Activated CD8-positive, alpha-beta memory T cell treated with anti-CD3 and anti-CD28 coated beads, Interleukin-2, amount 10 ng/mL, durations not matched to agents 7 days and 5 days (primary cell): ENCODE measurements at regions not wholly inside any gene's neighbourhood (a gene's known extent, or its start where the extent isn't known, plus 50 kb on each side); places are given as distances from the start of the nearest gene placed in this dataset.

Source experiments
- ATAC-seq: fragments of 150-1000 bp; cut with Tn5 transposase; one replicate; pipeline ENCODE4 v1.10.0; 2021; ENCODE audit warnings: moderate library complexity
- CTCF ChIA-PET: fragments of 350-600 bp; sonication (Branson Sonifier 250); formaldehyde crosslinking; loops from one replicate; lab custom pipeline; 2021; ENCODE audit warnings: antibody characterized with exemption; lab: Charles Lee
- DNase-seq: peaks from one replicate; pipeline ENCODE4 v3.0.0-alpha.2; 2020
- H3K27ac Mint-ChIP-seq: one replicate; pipeline ENCODE4 v1.8.0; 2021; ENCODE audit warnings: mild to moderate bottlenecking, mixed read lengths
- H3K27me3 Mint-ChIP-seq: one replicate; pipeline ENCODE4 v1.8.0; 2021; ENCODE audit warnings: mixed read lengths
- H3K36me3 Mint-ChIP-seq: one replicate; pipeline ENCODE4 v1.8.0; 2021; ENCODE audit warnings: mild to moderate bottlenecking, mixed read lengths
- H3K4me1 Mint-ChIP-seq: one replicate; pipeline ENCODE4 v1.8.0; 2021; ENCODE audit warnings: mixed read lengths
- H3K4me3 Mint-ChIP-seq: one replicate; pipeline ENCODE4 v1.8.0; 2021; ENCODE audit warnings: mild to moderate bottlenecking, moderate library complexity, mixed read lengths
- H3K9me3 Mint-ChIP-seq: one replicate; pipeline ENCODE4 v1.8.0; 2022; ENCODE audit warnings: low read depth, mixed read lengths

DNA sequence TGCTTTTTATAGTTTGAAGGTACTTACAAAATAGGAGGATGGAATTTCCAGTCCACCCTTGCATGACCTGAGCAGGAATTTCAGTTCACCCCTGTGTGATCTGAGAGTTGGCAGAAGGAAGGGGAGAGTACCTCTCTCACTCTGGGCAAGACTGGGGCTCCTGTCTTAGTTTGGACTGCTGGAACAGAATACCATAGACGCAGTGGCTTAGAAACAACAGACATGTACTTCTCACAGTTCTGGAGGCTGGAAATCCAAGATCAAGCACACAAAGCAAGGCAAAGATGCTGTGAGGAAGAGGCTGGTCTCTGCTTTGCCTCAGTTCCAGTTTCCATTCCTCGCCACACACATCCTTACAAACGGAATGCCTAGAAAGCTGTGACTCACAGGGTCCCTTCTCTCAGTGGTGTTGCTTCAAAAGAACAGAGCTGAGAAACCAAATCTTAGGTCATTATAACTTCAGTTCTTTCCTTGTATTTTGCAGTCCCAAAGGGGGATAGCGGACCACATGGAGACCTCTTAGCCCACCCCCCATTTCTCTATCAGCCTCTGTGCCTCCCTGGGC is 108.8 kb upstream of the HAAO start:
- Mint-ChIP-seq H3K9me3 (no peaks in the 10 kb centered on the region), H3K27me3 (peaks cover 16% of the 10 kb centered on the region), H3K36me3 (no peaks in the 10 kb centered on the region), H3K4me3 (no peak overlapping the region), H3K4me1 (peaks cover 1% of the 10 kb centered on the region), H3K27ac (no peak overlapping the region)
- no peak for DNase-seq
- CTCF ChIA-PET, result no interaction called here
- ATAC-seq, result no peak

DNA sequence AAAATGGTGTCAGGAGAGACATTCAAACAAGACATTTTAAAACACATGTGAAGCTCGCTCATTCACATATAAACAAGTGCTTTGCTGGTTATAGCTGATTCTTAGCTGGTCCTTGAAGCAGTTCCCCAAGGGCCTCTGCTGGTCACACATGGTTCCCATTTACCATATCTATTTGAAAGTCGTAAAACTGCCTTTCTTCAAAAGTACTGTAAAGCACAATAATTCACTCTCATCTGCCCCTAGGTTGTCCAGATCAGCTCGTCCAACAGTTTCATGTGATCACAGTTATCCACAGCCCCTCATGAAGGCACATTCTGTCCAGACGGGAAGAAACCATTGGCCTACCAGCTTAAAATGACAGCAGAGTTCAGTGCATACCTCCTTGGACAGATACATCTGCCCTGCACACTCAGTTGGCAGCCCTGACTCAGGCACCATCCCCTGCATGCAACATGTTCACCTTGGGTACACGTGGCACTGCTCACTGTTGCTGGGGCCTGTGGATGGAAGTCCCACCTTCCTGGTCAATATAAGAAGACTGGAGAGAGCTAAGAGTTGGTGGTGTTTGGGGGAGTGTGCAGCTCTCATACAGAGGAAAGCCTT is 108.0 kb upstream of the HAAO start:
- DNase-seq (no peak), ATAC-seq (no peak)
- Mint-ChIP-seq H3K27ac (no peak overlapping the region), H3K27me3 (peaks cover 11% of the 10 kb centered on the region), H3K9me3 (no peaks in the 10 kb centered on the region), H3K36me3 (no peaks in the 10 kb centered on the region), H3K4me1 (peaks cover 1% of the 10 kb centered on the region), H3K4me3 (no peak overlapping the region)
- CTCF ChIA-PET, result no interaction called here

DNA sequence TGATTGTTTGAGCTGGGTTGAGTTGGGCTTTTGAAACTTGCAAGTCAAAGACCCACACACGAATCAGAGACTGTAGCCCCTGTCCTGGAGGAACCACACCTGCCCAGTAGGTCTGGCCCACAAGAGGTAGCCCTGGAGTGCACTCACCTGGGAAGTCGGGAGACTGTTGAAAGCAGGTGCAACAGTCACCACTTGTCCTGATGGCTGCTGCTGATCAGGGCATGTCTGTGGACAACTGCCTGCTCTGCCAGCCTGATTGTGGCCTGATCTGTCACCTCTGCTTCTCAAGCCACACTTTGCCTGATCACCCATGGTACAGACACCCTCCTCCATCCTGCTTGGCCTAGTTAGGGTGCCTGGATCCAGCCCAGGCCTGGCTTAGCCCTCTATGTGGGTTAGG is 105.0 kb upstream of the HAAO start:
- Mint-ChIP-seq H3K9me3 (no peaks in the 10 kb centered on the region), H3K27ac (no peak overlapping the region), H3K36me3 (no peaks in the 10 kb centered on the region), H3K27me3 (peaks cover 10% of the 10 kb centered on the region), H3K4me1 (peaks cover 1% of the 10 kb centered on the region), H3K4me3 (no peak overlapping the region)
- DNase-seq (no peak), ATAC-seq (no peak)
- CTCF ChIA-PET, result no interaction called here

DNA sequence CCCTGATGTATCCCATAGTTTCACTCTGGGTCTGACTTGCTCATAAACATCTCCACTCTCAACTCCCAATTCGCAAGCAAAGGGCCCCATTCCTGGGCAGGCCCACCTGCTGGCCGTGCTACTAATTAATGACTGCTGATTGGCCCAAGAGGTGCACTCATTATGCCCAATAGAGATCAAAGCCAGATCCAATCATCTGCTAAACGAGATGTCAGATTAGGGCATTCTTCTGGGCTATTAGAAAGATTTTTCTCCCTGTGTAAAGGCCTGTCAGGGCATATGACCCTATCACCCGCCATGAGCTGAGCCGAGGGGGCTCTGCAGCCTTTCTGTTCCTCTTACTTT is 103.4 kb upstream of the HAAO start:
- DNase-seq, result no peak
- CTCF ChIA-PET, result no interaction called here
- no peak overlapping the region for H3K4me3 Mint-ChIP-seq

DNA sequence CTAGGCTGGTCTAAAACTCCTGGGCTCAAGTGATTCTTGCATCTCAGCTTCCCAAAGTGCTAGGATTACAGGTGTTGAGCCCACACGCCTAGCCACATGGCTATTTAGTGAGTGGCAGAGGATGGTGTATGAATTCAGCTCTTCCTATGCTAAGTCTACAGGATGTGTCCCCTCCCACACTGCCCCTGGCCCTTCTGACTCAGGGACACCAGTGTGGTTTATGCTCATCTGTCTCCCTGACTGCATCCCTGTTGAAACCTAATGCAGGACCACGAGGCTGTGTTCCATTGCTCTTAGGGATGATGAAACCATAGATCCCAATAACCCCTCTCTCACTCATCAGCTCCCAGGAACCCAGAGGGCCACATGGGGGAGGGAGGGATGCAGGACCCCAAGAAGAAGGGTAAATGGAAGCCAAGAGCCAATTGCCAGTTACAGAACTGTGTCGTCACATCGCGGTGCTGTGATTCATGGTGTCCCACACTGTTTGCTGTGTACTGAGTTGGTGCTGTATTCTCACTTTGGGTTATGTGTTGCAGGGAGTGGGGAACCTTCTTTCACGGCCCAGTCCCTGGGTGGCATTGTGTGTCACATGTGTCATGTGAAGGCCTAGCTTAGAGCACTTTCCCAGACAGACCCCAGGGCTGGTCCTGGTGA is 102.9 kb upstream of the HAAO start:
- DNase-seq, result peak; percentile 38
- no peak overlapping the region for H3K27ac Mint-ChIP-seq
- no peak for ATAC-seq

More for the DNA sequence above, 103.4 kb upstream of the HAAO start:
- H3K9me3 Mint-ChIP-seq, result no peaks in the 10 kb centered on the region
- peaks cover 7% of the 10 kb centered on the region for H3K27me3 Mint-ChIP-seq
- H3K4me1 Mint-ChIP-seq, result no peaks in the 10 kb centered on the region
- ATAC-seq, result no peak
- no peaks in the 10 kb centered on the region for H3K36me3 Mint-ChIP-seq
- H3K27ac Mint-ChIP-seq, result no peak overlapping the region

DNA sequence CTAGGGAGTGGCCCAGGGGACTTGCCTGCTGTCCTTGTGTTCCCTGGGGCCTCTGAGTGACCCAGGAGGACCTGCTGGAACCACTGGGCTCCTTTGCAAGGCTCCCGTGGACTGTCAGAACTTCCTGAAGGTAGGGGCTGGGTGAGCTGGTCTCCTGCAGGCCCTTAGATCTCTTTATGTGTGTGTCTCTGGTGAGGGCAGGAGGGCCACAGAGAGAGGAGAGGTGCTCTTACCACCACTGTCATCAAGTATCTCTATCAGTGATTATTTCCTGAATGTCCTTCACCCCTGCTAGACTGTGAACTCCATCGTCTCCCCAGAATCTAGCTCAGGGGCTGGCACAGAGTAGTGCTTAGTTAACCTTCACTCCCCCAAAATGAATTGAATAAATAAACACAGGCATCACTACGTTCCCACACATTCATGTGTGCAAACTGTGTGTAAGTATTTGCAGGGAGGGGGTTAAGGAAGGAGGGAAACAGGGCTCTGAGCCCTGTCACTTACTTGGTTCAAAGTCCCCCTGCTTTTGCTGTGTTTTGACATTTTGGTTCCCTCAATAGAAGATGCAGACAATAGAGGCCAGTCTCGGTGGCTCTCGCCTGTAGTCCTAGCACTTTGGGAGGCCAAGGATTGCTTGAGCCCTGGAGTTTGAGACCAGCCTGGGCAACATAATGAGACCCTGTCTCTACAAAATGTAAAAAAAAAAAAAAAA is 100.8 kb upstream of the HAAO start:
- no peaks in the 10 kb centered on the region for H3K36me3 Mint-ChIP-seq
- no peak overlapping the region for H3K27ac Mint-ChIP-seq
- H3K9me3 Mint-ChIP-seq, result peaks cover 5% of the 10 kb centered on the region
- no peak overlapping the region for H3K4me3 Mint-ChIP-seq
- H3K27me3 Mint-ChIP-seq, result peaks cover 4% of the 10 kb centered on the region
- no peaks in the 10 kb centered on the region for H3K4me1 Mint-ChIP-seq
- no peak for ATAC-seq
- CTCF ChIA-PET, result no interaction called here
- DNase-seq, result peak; percentile 25

More for the DNA sequence above, 102.9 kb upstream of the HAAO start:
- H3K27me3 Mint-ChIP-seq, result peaks cover 3% of the 10 kb centered on the region
- H3K36me3 Mint-ChIP-seq, result no peaks in the 10 kb centered on the region
- H3K4me1 Mint-ChIP-seq, result no peaks in the 10 kb centered on the region
- no peaks in the 10 kb centered on the region for H3K9me3 Mint-ChIP-seq
- CTCF ChIA-PET, result no interaction called here
- H3K4me3 Mint-ChIP-seq, result no peak overlapping the region

DNA sequence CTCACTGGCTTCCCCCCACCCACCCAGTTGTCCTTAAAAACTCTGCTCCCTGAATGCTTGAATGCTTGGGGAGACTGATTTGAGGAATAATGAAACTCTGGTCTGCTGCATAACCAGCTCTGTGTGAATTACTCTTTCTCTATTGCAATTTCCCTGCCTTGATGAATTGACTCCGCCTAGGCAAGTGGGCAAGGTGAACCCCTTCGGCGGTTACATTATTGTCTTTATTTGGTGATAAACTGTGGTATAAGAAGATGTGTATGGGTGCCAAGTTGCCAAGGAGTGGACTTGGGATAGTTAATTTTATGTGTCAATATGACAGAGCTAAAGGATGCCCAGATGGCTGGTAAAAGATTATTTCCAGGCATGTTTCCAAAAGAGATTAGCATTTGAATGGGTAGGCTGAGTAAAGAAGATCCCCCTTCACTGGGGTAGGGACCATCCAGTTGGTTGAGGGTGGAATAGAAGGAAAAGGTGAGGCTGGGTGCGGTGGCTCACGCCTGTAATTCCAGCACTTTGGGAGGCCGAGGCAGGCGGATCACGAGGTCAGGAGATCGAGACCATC is 98.5 kb upstream of the HAAO start:
- Mint-ChIP-seq H3K27ac (no peak overlapping the region), H3K4me1 (no peaks in the 10 kb centered on the region), H3K36me3 (no peaks in the 10 kb centered on the region), H3K27me3 (peaks cover 4% of the 10 kb centered on the region), H3K4me3 (no peak overlapping the region), H3K9me3 (peaks cover 5% of the 10 kb centered on the region)
- DNase-seq, result no peak
- ATAC-seq, result no peak
- CTCF ChIA-PET, result no interaction called here

DNA sequence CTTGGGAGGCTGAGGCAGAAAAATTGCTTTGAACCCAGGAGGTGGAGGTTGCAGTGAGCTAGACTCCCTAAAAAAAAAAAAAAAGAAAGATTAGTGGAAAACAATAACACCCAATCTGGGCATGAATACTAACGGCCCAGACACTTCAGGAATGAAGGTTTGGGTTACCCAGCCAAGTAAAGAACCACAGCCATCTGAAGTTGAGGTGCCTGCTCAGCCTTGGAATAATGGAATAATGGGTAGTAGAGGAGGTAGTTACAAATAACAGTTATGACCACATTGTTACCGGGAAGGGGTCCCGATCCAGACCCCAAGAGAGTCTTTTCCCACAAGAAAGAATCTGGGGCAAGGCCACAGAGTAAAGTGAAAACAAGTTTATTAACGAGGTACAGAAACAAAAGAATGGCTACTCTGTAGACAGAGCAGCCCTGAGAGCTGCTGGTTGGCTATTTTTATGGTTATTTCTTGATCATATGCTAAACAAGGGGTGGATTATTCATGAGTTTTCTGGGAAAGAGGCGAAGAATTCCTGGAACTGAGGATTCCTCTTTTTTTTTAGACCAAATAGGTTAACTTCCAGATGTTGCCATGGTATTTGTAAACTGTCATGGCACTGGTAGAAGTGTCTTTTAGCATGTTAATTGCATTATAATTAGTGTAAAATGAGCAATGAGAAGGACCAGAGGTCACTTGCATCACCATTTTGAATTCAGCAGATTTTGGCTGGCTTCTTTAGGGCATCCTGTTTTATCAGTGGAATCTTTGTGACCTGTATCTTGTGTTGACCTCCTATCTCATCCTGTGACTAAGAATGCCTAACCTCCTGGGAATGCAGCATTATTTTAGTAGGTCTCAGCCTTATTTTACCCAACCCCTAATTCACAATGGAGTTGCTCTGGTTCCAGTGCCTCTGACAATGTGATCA is 96.2 kb upstream of the HAAO start:
- no peak for ATAC-seq
- CTCF ChIA-PET, result no interaction called here
- H3K27me3 Mint-ChIP-seq, result peaks cover 4% of the 10 kb centered on the region
- H3K4me1 Mint-ChIP-seq, result no peaks in the 10 kb centered on the region
- DNase-seq, result no peak
- H3K36me3 Mint-ChIP-seq, result no peaks in the 10 kb centered on the region
- no peak overlapping the region for H3K27ac Mint-ChIP-seq
- peaks cover 5% of the 10 kb centered on the region for H3K9me3 Mint-ChIP-seq
- H3K4me3 Mint-ChIP-seq, result no peak overlapping the region

DNA sequence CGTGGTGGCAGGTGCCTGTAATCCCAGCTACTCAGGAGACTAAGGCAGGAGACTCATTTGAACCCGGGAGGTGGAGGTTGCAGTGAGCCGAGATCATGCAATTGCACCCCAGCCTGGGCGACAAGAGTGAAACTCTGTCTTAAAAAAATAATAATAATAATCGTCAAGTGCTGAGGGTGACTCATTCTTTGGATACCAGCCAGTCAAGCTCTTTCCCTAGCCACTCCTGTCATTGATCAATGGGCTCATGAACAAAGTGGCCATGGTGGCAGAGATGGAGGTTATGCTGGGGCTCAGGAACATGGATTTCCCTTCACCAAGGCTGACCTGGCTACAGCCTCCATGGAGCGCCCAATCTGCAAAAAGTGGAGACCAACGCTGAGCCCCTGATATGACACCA is 94.5 kb upstream of the HAAO start:
- no peaks in the 10 kb centered on the region for H3K36me3 Mint-ChIP-seq
- H3K4me1 Mint-ChIP-seq, result no peaks in the 10 kb centered on the region
- ATAC-seq, result no peak
- H3K27ac Mint-ChIP-seq, result no peak overlapping the region
- peaks cover 5% of the 10 kb centered on the region for H3K9me3 Mint-ChIP-seq
- no peak overlapping the region for H3K4me3 Mint-ChIP-seq
- peaks cover 4% of the 10 kb centered on the region for H3K27me3 Mint-ChIP-seq
- peak; percentile 15 for DNase-seq
- CTCF ChIA-PET, result no interaction called here

DNA sequence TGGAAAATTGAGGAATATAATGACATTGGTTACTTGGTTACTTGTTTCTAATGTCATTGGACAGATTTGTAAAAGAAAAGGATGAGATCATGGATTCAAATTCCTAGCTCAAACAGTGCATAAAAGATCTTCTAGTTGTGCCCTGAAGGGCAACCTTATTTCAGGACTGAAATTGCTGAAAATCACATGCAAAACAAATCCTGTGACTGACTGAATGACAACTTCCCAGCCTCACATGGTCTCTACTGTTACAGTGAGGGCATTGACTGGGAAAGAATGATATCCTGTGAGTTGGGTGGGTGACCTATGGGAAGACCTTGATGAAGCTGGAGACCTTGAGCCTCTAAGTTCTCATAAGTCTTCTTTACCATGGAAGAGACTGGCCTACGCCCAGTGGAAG is 90.4 kb upstream of the HAAO start:
- no peak overlapping the region for H3K4me3 Mint-ChIP-seq
- ATAC-seq (no peak), DNase-seq (no peak)
- peaks cover 7% of the 10 kb centered on the region for H3K4me1 Mint-ChIP-seq
- H3K9me3 Mint-ChIP-seq, result no peaks in the 10 kb centered on the region
- H3K27ac Mint-ChIP-seq, result no peak overlapping the region
- no peaks in the 10 kb centered on the region for H3K36me3 Mint-ChIP-seq
- CTCF ChIA-PET, result interaction anchor here (0.6 kb wide), 1 partner anchor 747 kb away, joined by 3 read pairs; no protein-coding TSS in a partner anchor
- H3K27me3 Mint-ChIP-seq, result no peaks in the 10 kb centered on the region

DNA sequence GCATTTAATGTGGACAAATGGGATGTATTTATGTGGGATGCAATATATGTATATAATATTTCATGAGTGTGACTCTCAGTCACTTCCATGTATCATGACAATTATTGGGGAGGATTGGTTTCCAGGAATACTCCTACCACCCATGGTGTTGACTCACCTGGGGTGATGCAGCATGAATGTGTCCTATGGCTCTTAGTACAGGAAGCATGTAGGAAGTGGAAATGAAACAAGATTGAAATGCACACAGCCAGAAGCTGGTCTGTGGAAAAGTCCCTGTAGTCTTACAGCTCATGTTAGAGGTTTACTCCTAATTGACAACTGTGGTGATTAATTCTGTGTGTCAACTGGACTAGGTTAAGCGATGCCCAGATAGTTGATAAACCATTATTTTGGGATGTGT is 89.3 kb upstream of the HAAO start:
- Mint-ChIP-seq H3K27ac (no peak overlapping the region), H3K4me3 (no peak overlapping the region), H3K4me1 (peaks cover 7% of the 10 kb centered on the region), H3K9me3 (no peaks in the 10 kb centered on the region), H3K27me3 (no peaks in the 10 kb centered on the region), H3K36me3 (no peaks in the 10 kb centered on the region)
- DNase-seq (peak; percentile 15), ATAC-seq (no peak)
- CTCF ChIA-PET, result no interaction called here

DNA sequence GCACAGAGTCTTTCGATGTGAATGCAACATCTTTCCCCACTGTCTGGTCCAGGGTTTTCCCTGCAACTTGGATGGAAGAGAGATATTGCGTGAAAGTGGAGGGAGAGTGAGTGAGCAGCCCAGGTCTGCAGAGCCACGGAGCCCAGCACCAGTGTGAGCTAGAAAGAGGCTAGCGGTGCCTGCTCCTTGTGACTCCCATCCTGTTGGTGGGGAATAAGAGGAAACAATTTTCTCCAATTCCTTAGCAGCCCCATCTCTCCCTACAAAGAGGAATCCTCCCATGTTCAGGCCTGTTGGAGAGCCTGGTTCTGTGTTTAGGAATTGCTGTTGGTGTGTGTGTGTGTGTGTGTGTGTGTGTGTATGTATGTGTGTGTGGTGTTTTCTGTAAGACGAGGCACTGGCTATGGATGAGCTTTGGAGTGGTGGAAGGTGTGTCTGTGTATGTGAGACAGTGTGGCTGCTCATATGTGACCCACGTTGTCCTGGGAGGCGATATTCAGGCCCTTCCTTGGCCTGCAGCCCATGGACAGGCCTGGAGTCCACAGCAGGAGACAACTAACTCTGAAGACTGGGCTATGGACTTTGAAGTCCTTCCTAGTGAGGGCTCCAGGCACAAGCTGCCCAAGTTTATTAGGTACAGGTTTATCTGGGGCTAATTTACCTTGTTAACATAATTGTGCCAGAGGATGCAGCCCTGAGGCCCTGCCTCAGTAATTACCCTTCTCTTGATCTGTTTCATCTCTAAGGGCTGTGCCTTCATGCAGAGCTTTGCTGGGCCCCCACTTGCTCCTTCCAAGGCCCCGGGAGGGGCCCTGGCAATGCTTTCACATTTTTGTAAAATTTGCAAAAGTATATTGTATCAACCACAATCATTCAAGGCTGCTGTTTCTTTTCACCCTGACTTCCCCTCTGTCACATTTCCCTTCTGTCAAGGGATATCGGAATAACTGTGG is 88.6 kb upstream of the HAAO start:
- CTCF ChIA-PET, result no interaction called here
- Mint-ChIP-seq H3K4me1 (peaks cover 7% of the 10 kb centered on the region), H3K27me3 (no peaks in the 10 kb centered on the region), H3K4me3 (no peak overlapping the region), H3K9me3 (no peaks in the 10 kb centered on the region), H3K27ac (no peak overlapping the region), H3K36me3 (no peaks in the 10 kb centered on the region)
- DNase-seq, result peak; percentile 19
- no peak for ATAC-seq
